ENCODE measurements at regions not wholly inside any gene's neighbourhood (a gene's known extent, or its start where the extent isn't known, plus 50 kb on each side); places are given as distances from the start of the nearest gene placed in this dataset.

GRCh38 chr9:103819936-103820335 lies 274.2 kb upstream of the SMC2 start (continued):
- no peak for TF ChIP-seq ZSCAN23 (tag by site-specific recombination; IDR thresholded peaks at IDR 0.05)
- no peak for TF ChIP-seq ZNF660 (tag by site-specific recombination; IDR thresholded peaks at IDR 0.05)
- no peak for TF ChIP-seq ZNF140 (tag by site-specific recombination; IDR thresholded peaks at IDR 0.05)
- no peak for TF ChIP-seq ZNF555 (tag by site-specific recombination; conservative IDR thresholded peaks at IDR 0.05)

- H3K36me3 ChIP-seq (ENCODE audit: control insufficient read depth in 2 of 2, insufficient read depth in 1 of 2, low read length in 2 of 2), result no peaks in the 10 kb centered on the region
- ChIA-PET CTCF (no interaction called here), POLR2A (no interaction called here)
- H3K4me1 ChIP-seq (ENCODE audit: control insufficient read depth, insufficient read depth, low read length), result no peaks in the 10 kb centered on the region
- H3K9me3 ChIP-seq (ENCODE audit: control insufficient read depth, insufficient read depth, low read depth, low read length), result no peaks in the 10 kb centered on the region
- H3K4me3 ChIP-seq (ENCODE audit: low read depth, low read length), result no peak overlapping the region
- TF ChIP-seq ZNF266 (tag by site-specific recombination; IDR thresholded peaks at IDR 0.05; ENCODE audit: low read depth) (no peak), ZNF792 (tag by site-specific recombination; IDR thresholded peaks at IDR 0.05) (no peak), ZNF600 (tag by site-specific recombination; IDR thresholded peaks at IDR 0.05) (no peak), ZNF391 (tag by site-specific recombination; IDR thresholded peaks at IDR 0.05; ENCODE audit: borderline replicate concordance, low read depth) (no peak), PRDM2 (tag by site-specific recombination; IDR thresholded peaks at IDR 0.05; ENCODE audit: borderline replicate concordance) (no peak), ZNF274 (IDR thresholded peaks at IDR 0.05; ENCODE audit: low read length) (no peak), ZNF274 (tag by site-specific recombination; IDR thresholded peaks at IDR 0.05; ENCODE audit: borderline replicate concordance) (no peak), OVOL3 (tag by site-specific recombination; IDR thresholded peaks at IDR 0.05) (no peak), PRDM1 (tag by site-specific recombination; IDR thresholded peaks at IDR 0.05) (no peak), ZNF394 (tag by site-specific recombination; IDR thresholded peaks at IDR 0.05; ENCODE audit: borderline replicate concordance) (no peak), ZBTB20 (tag by site-specific recombination; IDR thresholded peaks at IDR 0.05) (no peak), MZF1 (tag by site-specific recombination; IDR thresholded peaks at IDR 0.05; ENCODE audit: borderline replicate concordance) (no peak), ZNF596 (tag by site-specific recombination; IDR thresholded peaks at IDR 0.05) (no peak), ZNF239 (tag by site-specific recombination; IDR thresholded peaks at IDR 0.05) (no peak), ZNF350 (tag by site-specific recombination; IDR thresholded peaks at IDR 0.05) (no peak), KLF17 (tag by site-specific recombination; IDR thresholded peaks at IDR 0.05) (no peak), ZNF621 (tag by site-specific recombination; IDR thresholded peaks at IDR 0.05) (no peak)
- no peak overlapping the region for H3K27ac ChIP-seq (ENCODE audit: extremely low read depth, low read depth, low read length)
Measured at GRCh38 chr9:103821115-103821514, 273.0 kb upstream of the SMC2 start.
